ENCODE measurements at regions not wholly inside any gene's neighbourhood (a gene's known extent, or its start where the extent isn't known, plus 50 kb on each side); places are given as distances from the start of the nearest gene placed in this dataset.

DNA sequence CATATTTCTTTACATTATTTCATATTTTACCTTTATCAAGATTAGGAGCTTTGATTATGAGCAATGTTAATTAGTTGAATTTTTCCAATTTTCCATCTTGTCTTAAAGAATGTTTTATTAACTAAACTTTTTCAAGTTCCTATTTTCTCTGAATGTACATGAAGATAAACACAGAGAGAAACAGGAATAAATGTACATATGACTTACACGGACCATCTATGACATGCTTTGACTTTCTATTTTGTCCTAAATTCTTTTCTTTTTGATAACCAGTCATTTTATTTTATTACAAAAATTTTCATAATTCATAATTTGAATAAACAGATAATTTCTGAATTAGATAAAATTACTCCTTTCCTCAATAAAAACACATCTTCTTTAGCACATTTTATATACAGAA lies 1038.8 kb upstream of the ARRDC3 start:
- peaks cover 0 to 53% (median 26%) of the 10 kb centered on the region in 8 donors for H3K9me3 ChIP-seq
- no peak overlapping the region for H3K27ac ChIP-seq
- no peak for TF ChIP-seq POLR2AphosphoS5 (IDR thresholded peaks at IDR 0.05)
- TF ChIP-seq POLR2A (IDR thresholded peaks at IDR 0.05): no peak
- TF ChIP-seq, protein P1, sequence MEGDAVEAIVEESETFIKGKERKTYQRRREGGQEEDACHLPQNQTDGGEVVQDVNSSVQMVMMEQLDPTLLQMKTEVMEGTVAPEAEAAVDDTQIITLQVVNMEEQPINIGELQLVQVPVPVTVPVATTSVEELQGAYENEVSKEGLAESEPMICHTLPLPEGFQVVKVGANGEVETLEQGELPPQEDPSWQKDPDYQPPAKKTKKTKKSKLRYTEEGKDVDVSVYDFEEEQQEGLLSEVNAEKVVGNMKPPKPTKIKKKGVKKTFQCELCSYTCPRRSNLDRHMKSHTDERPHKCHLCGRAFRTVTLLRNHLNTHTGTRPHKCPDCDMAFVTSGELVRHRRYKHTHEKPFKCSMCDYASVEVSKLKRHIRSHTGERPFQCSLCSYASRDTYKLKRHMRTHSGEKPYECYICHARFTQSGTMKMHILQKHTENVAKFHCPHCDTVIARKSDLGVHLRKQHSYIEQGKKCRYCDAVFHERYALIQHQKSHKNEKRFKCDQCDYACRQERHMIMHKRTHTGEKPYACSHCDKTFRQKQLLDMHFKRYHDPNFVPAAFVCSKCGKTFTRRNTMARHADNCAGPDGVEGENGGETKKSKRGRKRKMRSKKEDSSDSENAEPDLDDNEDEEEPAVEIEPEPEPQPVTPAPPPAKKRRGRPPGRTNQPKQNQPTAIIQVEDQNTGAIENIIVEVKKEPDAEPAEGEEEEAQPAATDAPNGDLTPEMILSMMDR (IDR thresholded peaks at IDR 0.05 in 8 of 11, conservative IDR thresholded peaks at IDR 0.05 in 3 of 11): no peak
- WGBS, 5 donors: 47 to 74% (median 65%) methylated on average over 1 of the region's 1 CpG
- no peak overlapping the region for H3K4me3 ChIP-seq
- H3K36me3 ChIP-seq: no peaks in the 10 kb centered on the region
- H3K27me3 ChIP-seq (replicated peaks in 1 of 7): no peaks in the 10 kb centered on the region
- intact Hi-C loops (cut with DNase I; ENCODE audit: low total_unique reads): no loop called here
- no peaks in the 10 kb centered on the region for H3K4me1 ChIP-seq
- no peak for DNase-seq

DNA sequence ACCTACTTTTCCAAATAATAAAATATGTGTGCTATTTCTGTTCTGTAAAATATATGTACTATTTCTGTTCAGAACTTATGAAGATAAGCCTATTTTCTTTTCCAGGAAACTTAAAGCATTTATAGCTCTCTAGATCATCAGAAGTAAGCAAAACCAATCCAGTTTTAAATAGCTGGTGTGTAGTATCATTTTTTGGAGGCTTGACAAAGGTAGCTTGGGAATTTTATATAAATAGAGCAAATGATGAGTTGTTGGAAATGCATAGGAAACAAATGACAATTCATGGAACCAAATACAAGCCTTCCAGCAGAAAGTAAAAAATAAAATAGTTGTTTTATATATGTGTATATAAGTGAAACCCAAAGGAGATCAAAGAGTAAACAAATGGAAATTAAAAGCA lies 1038.1 kb upstream of the ARRDC3 start:
- H3K27ac ChIP-seq: no peak overlapping the region

DNA sequence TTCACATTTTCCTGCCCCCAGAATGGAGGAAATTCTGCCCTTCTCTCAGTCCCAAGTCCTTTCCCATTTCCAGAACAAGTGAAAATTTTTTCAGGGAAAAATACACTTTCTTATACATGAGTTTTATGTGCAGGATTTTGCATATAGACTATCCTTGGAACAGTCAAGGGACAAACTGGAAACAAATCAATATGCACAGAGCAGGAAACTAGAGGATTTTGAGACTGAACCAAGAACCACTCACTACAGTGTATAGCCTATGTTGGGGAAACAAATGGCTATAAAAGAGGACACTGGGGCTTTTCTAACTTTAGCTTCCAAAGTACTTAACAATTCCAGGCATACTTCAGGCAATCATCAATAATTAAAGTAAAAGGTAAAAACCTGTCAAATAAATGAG lies 1036.1 kb upstream of the ARRDC3 start:
- peaks cover 0 to 38% (median 24%) of the 10 kb centered on the region in 8 donors for H3K9me3 ChIP-seq
- intact Hi-C loops (cut with DNase I; ENCODE audit: low total_unique reads): no loop called here
- no peak for DNase-seq
- H3K4me1 ChIP-seq: no peaks in the 10 kb centered on the region
- H3K27me3 ChIP-seq (replicated peaks in 1 of 7): no peaks in the 10 kb centered on the region
- H3K4me3 ChIP-seq: no peak overlapping the region
- H3K27ac ChIP-seq: no peak overlapping the region
- H3K36me3 ChIP-seq: no peaks in the 10 kb centered on the region
- TF ChIP-seq POLR2A (IDR thresholded peaks at IDR 0.05): no peak
- TF ChIP-seq, protein P1 (IDR thresholded peaks at IDR 0.05 in 8 of 11, conservative IDR thresholded peaks at IDR 0.05 in 3 of 11): no peak
- no peak for TF ChIP-seq POLR2AphosphoS5 (IDR thresholded peaks at IDR 0.05)

More for the DNA sequence above, 1038.1 kb upstream of the ARRDC3 start:
- no peak overlapping the region for H3K4me3 ChIP-seq
- H3K36me3 ChIP-seq: no peaks in the 10 kb centered on the region
- TF ChIP-seq, protein P1 (IDR thresholded peaks at IDR 0.05 in 8 of 11, conservative IDR thresholded peaks at IDR 0.05 in 3 of 11): no peak
- TF ChIP-seq POLR2AphosphoS5 (IDR thresholded peaks at IDR 0.05) (no peak), POLR2A (IDR thresholded peaks at IDR 0.05) (no peak)
- H3K4me1 ChIP-seq: no peaks in the 10 kb centered on the region
- DNase-seq: no peak
- H3K9me3 ChIP-seq: peaks cover 0 to 47% (median 26%) of the 10 kb centered on the region in 8 donors
- H3K27me3 ChIP-seq (replicated peaks in 1 of 7): no peaks in the 10 kb centered on the region
- intact Hi-C loops (cut with DNase I; ENCODE audit: low total_unique reads): no loop called here

DNA sequence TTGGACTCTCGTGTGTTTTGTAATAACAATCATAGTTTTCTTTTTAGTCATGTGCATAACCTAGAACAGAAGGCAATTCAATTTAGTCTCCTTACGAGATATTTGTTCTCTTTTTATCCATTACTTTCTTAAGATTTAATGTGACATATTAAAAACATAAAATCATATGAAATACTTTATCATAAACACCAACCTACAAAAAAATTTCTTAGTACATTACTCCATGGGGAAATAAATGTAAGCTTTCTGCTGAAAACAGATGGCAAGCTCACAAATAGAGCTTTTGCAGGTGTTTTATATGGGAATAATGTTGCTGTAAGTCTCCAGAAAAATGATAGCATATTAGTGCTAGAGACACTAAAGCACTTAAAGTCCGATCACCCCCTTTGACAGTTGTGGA lies 1035.2 kb upstream of the ARRDC3 start:
- no peak overlapping the region for H3K4me3 ChIP-seq
- no peak for TF ChIP-seq POLR2AphosphoS5 (IDR thresholded peaks at IDR 0.05)
- no peak for DNase-seq
- H3K27me3 ChIP-seq (replicated peaks in 1 of 7): no peaks in the 10 kb centered on the region
- no peaks in the 10 kb centered on the region for H3K4me1 ChIP-seq
- peaks cover 0 to 33% (median 20%) of the 10 kb centered on the region in 8 donors for H3K9me3 ChIP-seq
- H3K27ac ChIP-seq: no peak overlapping the region
- intact Hi-C loops (cut with DNase I; ENCODE audit: low total_unique reads): no loop called here
- H3K36me3 ChIP-seq: no peaks in the 10 kb centered on the region
- 72 to 89% (median 85%) methylated on average over 3 of the region's 3 CpGs for WGBS, 5 donors

DNA sequence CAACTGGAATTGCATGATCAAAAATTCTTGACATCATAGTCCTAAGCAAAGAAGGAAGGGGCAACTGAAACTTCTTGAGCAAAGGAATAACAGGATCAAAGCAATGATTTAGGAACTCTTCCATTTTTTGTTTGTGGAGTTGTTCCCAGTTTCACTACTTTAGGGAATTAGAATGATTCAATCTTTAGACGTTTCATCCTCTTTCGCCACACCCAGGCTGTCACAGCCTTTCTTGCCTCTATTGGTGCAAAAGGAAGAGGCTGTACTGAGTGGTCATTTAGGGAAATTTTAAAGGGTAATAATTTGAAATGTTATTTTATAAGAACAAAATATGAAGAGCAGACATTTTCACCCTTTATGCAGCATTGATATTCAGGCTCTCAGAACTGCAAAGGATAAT lies 1026.0 kb upstream of the ARRDC3 start:
- Histone ChIP-seq H3K4me3 (no peak overlapping the region), H3K27ac (no peak overlapping the region), H3K36me3 (no peaks in the 10 kb centered on the region), H3K9me3 (no peaks in the 10 kb centered on the region), H3K4me1 (no peaks in the 10 kb centered on the region), H3K27me3 (replicated peaks in 1 of 7) (no peaks in the 10 kb centered on the region)
- no peak for DNase-seq
- no peak for TF ChIP-seq POLR2A (IDR thresholded peaks at IDR 0.05)
- no peak for TF ChIP-seq POLR2AphosphoS5 (IDR thresholded peaks at IDR 0.05)
- TF ChIP-seq, protein P1 (IDR thresholded peaks at IDR 0.05 in 8 of 11, conservative IDR thresholded peaks at IDR 0.05 in 3 of 11): no peak
- intact Hi-C loops (cut with DNase I; ENCODE audit: low total_unique reads): no loop called here
- WGBS, 5 donors: 69 to 82% (median 75%) methylated on average over 2 of the region's 2 CpGs

All from spleen (tissue), 11 donors.